ENCODE measurements at regions not wholly inside any gene's neighbourhood (a gene's known extent, or its start where the extent isn't known, plus 50 kb on each side); places are given as distances from the start of the nearest gene placed in this dataset.

GRCh38 chr20:53834749-53835148, 235.6 kb downstream of the BCAS1 start:
- TF ChIP-seq, protein P1, sequence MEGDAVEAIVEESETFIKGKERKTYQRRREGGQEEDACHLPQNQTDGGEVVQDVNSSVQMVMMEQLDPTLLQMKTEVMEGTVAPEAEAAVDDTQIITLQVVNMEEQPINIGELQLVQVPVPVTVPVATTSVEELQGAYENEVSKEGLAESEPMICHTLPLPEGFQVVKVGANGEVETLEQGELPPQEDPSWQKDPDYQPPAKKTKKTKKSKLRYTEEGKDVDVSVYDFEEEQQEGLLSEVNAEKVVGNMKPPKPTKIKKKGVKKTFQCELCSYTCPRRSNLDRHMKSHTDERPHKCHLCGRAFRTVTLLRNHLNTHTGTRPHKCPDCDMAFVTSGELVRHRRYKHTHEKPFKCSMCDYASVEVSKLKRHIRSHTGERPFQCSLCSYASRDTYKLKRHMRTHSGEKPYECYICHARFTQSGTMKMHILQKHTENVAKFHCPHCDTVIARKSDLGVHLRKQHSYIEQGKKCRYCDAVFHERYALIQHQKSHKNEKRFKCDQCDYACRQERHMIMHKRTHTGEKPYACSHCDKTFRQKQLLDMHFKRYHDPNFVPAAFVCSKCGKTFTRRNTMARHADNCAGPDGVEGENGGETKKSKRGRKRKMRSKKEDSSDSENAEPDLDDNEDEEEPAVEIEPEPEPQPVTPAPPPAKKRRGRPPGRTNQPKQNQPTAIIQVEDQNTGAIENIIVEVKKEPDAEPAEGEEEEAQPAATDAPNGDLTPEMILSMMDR (IDR thresholded peaks at IDR 0.05): no peak
- TF ChIP-seq POLR2A (IDR thresholded peaks at IDR 0.05): no peak
